GM19468 (cell line): ENCODE measurements at regions not wholly inside any gene's neighbourhood (a gene's known extent, or its start where the extent isn't known, plus 50 kb on each side); places are given as distances from the start of the nearest gene placed in this dataset.
A peak's percentile ranks its signal among the peaks of the same experiment; 100 is the strongest.
"Not testable (repeated sequence)": the region's sequence is repeated elsewhere in the genome, so short reads cannot be mapped to it uniquely, and the experiment has no call there.

Source experiments
- ATAC-seq: cut with Tn5 transposase; IDR thresholded peaks from one replicate; pipeline ENCODE4 v1.9.1; 2021; ENCODE audit warnings: mild to moderate bottlenecking, moderate library complexity, moderate number of reproducible peaks; ENCODE audit not compliant: unreplicated experiment; ENCODE audit errors: extremely low read depth

- ATAC-seq: no peak
Measured at GRCh38 chr1:114272593-114272992, 118.9 kb upstream of the SYT6 start.

- no peak for ATAC-seq
Measured at GRCh38 chr1:114270718-114271117, 117.0 kb upstream of the SYT6 start.

DNA sequence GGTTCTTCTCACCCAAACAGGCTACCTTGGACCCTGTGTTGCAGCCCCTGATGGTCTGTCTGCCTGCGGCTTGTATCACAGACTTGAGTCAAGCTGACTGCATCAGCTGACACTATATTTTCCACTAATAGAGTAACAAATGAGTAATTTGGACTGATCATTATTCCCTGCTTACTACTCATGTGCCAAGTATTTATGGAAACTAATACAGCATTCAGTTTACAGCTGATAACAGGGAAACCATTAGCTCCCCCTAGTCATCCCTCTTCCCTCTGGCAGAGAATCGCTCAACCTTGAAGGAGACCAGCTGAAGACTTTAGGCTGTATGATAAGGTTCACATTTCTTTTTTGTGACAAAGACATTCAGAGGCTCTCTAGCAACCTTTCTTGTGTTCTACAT is 116.6 kb upstream of the SYT6 start:
- ATAC-seq: no peak

- no peak for ATAC-seq
Measured at GRCh38 chr1:114269539-114269938, 115.9 kb upstream of the SYT6 start.

DNA sequence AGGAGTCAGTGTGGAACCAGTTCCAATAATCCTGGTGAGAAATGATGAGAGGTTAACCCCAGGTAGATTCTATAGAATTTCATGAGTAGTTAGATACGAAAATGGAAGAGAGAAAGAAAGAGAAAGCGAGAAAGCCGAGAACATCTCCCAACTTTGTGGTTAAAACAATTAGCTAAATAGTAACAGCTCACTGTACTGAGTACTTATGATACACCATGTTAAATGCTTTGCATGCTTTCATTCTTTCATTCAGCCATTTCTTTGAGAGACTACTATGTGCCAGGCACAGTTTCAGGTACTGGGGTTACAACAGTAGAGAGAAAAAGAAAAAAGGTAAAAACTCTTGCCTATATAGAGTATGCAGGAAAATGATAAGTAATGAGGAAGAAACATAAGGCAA is 109.7 kb upstream of the SYT6 start:
- peak; percentile 93 for ATAC-seq

DNA sequence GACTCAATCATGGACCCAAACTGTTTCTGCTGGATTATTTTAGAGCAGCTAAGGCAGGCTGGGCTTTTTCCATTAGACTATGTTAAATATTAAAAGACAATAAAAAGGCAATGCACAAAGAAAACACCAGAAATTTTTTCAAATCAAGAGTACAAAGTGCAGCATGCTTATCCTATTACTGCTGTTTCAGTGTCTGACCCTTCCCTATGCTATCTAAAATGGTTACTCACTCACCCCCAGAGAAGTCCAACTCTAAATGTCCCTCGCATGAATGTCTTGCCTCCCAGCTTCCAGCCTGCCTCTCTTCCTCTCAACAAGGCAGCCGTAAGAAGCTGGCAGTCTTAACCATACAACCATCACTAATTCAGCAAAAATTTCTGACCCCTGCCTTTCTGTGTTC is 108.7 kb upstream of the SYT6 start:
- ATAC-seq: no peak

DNA sequence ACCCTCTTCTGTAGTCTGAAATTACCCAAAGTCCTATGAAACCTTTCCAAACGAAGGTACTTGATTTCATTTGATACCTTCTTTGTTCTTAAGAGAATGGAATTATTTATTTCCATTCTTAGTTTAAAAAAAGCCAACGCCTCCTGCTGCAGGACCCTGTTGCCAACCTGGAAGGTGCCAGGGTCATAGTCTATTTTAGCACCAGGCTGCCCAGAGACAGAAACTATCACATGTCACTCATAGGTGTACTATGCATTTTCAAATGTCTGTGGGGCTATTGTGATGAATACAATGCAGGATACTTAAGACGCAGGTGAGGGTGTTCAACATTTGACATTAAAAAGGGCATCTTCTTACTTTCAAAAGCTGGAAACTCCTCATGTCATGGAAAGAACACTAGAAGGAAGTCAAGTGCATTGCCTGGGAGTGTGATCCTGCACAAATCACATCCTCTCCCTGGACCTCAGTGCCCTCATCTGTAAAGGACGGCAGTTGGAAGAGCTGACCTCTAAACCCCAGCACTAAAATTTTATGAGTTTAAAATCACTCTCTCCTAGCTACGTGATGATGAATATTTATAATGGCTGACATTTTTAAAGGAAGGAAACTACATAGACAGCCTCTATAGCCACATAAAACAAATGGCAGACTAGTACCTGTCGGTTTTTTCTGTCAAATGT is 107.3 kb upstream of the SYT6 start:
- no peak for ATAC-seq

DNA sequence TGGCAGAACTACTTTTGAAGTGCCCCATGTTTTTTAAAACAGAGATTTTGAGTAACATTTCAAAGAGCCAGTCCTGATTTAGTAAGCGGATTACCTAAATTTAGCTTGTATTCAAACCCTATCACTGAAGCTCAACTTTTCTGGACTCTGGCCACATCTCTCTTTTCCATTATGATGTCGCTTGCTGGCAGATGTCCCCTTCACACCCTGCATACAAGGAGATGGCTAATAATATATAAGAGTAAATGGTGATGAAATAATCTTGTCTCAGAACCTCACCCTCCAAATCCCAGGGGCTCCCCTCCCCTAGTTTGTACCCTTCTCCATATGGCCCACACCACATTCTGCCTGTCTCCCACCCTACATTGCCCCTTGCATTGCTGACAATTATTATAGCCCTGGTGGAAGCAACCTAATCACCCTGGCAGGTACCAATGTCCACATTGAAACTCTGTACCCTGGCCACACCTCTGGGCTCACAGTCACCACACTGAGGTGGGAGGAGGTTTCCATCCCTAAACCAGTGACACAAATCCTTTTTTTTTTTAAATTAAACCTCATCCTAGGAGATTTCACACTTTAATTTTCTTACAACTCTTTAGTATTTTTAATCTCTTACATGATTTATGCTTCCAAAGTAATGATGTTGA is 106.0 kb upstream of the SYT6 start:
- no peak for ATAC-seq

GRCh38 chr1:114258633-114259032 is 105.0 kb upstream of the SYT6 start:
- ATAC-seq: no peak

- ATAC-seq: no peak
Measured at GRCh38 chr1:114258074-114258473, 104.4 kb upstream of the SYT6 start.

DNA sequence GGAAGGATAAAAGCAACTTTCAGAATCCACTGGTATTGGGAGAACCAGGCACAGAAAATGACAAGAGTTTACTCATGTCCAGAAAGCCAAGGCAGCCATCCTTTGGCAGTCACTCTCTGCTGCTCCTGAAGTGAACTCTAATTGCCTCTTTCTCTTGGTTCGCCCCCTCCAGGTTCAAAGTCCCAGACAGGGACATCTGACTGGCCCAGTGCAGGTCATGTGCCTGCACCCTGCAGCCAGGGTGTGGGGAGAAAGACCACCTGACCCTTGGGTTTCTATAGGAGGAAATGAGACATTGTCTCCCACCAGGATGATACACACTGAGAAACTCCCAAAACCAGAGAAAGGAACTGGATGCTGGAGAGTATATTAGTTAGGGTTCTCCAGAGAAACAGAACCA is 103.9 kb upstream of the SYT6 start:
- no peak for ATAC-seq

- no peak for ATAC-seq
Measured at GRCh38 chr1:114253900-114254299, 100.2 kb upstream of the SYT6 start.

DNA sequence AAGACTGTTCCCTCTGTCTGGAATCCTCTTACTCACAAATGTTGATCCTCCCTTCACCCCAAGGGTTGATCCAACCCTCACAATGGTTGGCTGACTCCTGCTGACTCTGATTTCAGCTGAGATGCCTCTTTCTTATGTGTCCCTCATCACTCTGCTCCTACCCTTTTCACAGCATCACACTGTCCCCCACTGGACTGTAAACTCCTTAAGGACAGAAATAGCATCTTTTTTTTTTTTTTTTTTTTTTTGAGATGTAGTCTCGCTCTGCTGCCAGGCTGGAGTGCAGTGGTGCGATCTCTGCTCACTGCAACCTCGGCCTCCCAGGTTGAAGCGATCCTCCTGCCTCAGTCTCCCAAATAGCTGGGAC is 97.9 kb upstream of the SYT6 start:
- ATAC-seq: no peak

DNA sequence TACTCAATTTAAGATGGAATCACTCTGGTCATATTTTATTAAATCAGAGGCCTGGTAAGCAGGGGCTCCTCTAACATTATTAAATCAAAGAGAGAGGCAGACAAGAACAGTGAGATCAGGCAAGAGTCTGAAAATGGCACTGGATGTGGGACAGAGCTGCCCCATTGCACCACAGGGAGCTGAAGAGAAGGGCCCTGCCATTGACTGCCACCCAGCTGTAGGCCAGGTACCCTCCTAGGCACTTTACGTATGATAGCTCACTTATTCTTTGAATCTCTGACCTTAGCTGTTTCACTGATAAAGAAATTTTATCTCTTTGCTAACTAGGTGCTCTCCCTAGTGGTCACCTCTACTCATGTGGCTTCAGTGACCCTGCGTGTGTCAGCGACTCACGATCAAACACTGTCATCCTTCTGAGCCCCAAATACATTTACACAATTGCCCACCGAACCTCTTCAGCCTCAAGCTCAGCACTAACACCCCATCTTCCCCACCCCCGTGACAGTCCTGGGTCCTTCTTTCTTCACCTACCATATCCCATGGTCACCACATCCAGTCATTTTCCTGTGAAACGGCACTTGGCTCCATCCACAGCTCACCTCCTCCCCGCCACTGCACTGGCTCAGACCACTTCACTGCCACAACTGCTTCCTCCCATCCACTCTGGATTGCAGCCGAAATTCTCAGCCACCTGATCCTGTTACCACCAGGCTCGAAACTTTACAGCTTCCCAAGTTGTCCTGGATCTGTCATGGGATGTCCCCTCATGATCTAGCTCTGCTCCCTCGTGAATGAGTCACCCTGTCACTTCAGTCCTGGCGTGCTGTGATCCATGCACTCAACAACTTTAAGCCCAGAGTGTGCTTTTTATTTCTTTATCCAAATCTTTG is 97.3 kb upstream of the SYT6 start:
- ATAC-seq: no peak

DNA sequence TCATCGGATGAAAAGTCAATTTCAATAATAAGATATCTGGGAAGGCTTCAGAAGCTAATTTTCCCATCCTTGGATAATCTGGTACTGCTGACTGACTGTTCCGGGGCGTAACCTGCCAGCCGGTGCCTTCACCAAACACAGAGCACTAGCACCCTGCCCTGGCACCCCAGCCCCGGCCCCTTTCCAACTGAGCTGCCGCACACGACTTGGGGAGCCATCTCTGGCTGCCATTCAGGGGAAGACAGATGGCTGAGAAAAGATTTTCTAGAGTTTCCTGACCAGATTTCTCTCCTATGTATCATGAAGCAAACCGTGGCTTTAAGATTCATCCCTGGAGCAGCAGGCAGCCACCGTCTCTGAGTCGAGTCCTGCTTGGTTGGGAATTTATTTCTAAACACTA is 96.0 kb upstream of the SYT6 start:
- ATAC-seq: no peak

DNA sequence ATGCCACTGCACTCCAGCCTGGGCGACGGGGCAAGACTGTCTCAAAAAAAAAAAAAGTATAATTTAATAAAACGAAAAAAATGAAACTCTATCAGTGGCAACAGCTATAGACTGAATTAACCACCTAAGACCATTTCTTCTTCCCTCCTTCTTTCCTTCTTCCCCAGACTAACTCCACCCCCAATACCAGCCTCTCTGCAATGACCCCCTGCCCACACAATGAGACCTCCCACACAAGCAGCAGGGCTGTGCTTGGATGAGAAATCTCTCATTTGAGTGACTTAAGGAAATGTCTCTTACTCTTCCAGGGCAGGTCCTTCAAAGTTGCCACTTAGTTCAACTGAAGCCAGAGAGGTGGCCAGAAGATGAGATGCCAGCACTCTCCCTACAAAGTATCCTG is 94.5 kb upstream of the SYT6 start:
- no peak for ATAC-seq

DNA sequence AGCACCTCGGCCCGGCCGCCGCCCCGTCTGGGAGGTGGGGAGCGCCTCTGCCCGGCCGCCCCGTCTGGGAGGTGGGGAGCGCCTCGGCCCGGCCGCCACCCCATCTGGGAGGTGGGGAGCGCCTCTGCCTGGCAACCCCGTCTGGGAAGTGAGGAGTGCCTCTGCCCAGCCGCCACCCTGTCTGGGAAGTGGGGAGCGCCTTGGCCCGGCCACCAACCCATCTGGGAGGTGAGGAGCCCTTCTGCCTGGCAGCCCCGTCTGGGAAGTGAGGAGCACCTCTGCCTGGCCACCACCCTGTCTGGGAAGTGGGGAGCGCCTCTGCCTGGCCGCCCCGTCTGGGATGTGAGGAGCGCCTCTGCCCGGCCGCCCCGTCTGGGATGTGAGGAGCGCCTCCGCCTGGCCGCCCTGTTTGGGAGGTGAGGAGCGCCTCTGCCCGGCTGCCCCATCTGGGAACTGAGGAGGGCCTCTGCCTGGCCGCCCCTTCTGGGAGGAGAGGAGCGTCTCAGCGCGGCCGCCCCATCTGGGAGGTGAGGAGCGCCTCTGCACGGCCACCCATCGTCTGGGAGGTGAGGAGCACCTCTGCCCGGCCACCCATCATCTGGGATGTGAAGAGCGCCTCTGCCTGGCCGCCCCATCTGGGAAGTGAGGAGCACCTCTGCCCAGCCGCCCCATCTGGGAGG is 89.0 kb upstream of the SYT6 start:
- not testable (repeated sequence) for ATAC-seq

DNA sequence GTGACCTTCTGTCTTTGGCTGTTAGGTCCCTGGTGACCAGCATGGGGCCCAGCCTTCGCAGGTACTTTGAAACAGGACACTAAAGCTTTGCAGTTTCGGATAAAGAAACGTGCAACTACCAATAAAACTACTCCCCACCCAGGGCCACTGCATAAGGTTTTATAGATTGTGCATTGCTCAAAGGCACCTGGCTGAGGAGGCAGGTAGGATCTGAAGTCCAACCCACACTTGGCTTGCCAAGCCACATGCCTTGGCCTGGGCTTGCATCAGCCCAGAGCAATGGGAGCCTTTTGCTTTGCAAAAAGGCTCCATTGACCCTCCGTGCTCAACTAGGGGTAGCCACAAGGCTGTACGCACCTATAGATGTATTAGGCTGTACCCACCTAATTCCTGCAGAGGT is 84.4 kb upstream of the SYT6 start:
- ATAC-seq: no peak

- no peak for ATAC-seq
Measured at GRCh38 chr1:114236517-114236916, 82.8 kb upstream of the SYT6 start.

DNA sequence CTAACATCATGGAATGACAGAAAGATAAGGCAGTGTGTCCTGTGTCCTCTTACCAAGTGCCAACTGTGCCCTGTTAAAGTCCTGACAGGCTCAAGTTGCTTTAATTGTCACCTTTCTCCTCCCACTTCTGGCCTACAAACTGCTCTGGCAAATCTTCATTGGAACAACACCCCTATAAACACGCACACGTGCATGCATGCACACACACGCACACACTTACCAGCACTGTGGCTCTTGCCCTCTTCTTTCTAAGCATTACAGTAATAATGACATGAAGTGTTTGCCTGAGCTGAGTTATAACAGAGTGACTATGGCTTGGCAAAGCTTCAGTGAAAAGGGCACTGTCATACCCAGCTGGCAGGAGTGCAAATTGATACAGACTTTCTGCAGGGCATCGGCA is 82.3 kb upstream of the SYT6 start:
- ATAC-seq: no peak

GRCh38 chr1:114235281-114235680 is 81.6 kb upstream of the SYT6 start:
- no peak for ATAC-seq
